ENCODE measurements at regions not wholly inside any gene's neighbourhood (a gene's known extent, or its start where the extent isn't known, plus 50 kb on each side); places are given as distances from the start of the nearest gene placed in this dataset.

- ChIA-PET CTCF (no interaction called here), POLR2A (ENCODE audit: unreplicated experiment) (no interaction called here)
- DNase-seq, result no peak
- Histone ChIP-seq H4K8ac (ENCODE audit: low read depth in 2 of 2, low read length in 2 of 2) (no peak overlapping the region), H2BK120ac (ENCODE audit: low read depth, low read length) (no peak overlapping the region), H3K27ac (ENCODE audit: insufficient read depth, low read length) (no peak overlapping the region), H3K36me3 (ENCODE audit: control insufficient read depth, insufficient read depth, low read length) (no peaks in the 10 kb centered on the region; the same call in 1 of the 2 replicates), H3K14ac (replicated peaks; ENCODE audit: low read depth, low read length) (no peak overlapping the region), H4K5ac (ENCODE audit: low read depth, low read length) (no peak overlapping the region), H2BK20ac (ENCODE audit: low read depth, low read length) (no peak overlapping the region), H2AK9ac (replicated peaks; ENCODE audit: low read depth, low read length, poor library complexity) (no peak overlapping the region), H3K56ac (ENCODE audit: extremely low read depth, insufficient read depth, low read length) (no peak overlapping the region), H3K4me1 (ENCODE audit: control insufficient read depth, insufficient read depth, low read length) (peaks cover 3% of the 10 kb centered on the region; the same call in 1 of the 2 replicates), H2BK15ac (ENCODE audit: low read depth, low read length) (no peak overlapping the region), H3K9me1 (ENCODE audit: insufficient read depth, low read length) (no peaks in the 10 kb centered on the region), H3K23ac (ENCODE audit: low read depth, low read length) (no peak overlapping the region), H3K4ac (ENCODE audit: low read depth, low read length) (no peak overlapping the region), H3K4me3 (ENCODE audit: insufficient read depth, low read depth, low read length) (no peak overlapping the region), H4K91ac (ENCODE audit: insufficient read depth, low read depth, low read length) (no peak overlapping the region), H3K18ac (ENCODE audit: low read depth, low read length) (no peak overlapping the region), H3K79me1 (ENCODE audit: low read depth in 1 of 2, low read length in 2 of 2) (no peaks in the 10 kb centered on the region), H2AK5ac (ENCODE audit: low read depth, low read length) (no peak overlapping the region), H4K20me1 (ENCODE audit: insufficient read depth, low read length) (no peaks in the 10 kb centered on the region), H3K27me3 (ENCODE audit: control insufficient read depth, insufficient read depth, low read length) (no peaks in the 10 kb centered on the region; the same call in 1 of the 2 replicates), H3K9ac (ENCODE audit: low read depth, low read length) (no peak overlapping the region), H3K9me3 (ENCODE audit: control insufficient read depth, insufficient read depth, low read length) (no peaks in the 10 kb centered on the region), H2AFZ (replicated peaks; ENCODE audit: low read length, poor library complexity) (no peak overlapping the region), H3K4me2 (ENCODE audit: low read depth, low read length) (no peak overlapping the region), H2BK5ac (ENCODE audit: low read depth, low read length, poor library complexity, severe bottlenecking) (no peak overlapping the region)
- 0 out of 2 replicates have a peak, but pooled peaks have one; percentile 24 for ATAC-seq (ENCODE audit: low read depth)
- in situ Hi-C loops (cut with MboI; ENCODE audit: low sequenced_read_pairs) (no loop called here), intact Hi-C loops (cut with micrococcal nuclease) (no loop called here), dilution Hi-C loops (cut with HindIII; ENCODE audit: low sequenced_read_pairs, unreplicated experiment) (no loop called here)
- BruUV-seq (replicated peaks), result no TSS peak
- no CpG with 5 or more reads among the region's 4 CpGs for WGBS, 2 experiments (ENCODE audit: extremely low coverage in 2 of 2, insufficient read length in 1 of 2)
- TF ChIP-seq BHLHE40 (IDR thresholded peaks at IDR 0.05; ENCODE audit: low read depth, low read length) (no peak), CEBPB (IDR thresholded peaks at IDR 0.05; ENCODE audit: low read depth, low read length) (no peak), ELK1 (IDR thresholded peaks at IDR 0.05; ENCODE audit: borderline replicate concordance, low read depth, low read length) (no peak), RAD21 (IDR thresholded peaks at IDR 0.05; ENCODE audit: low read length) (no peak), MAFK (IDR thresholded peaks at IDR 0.05; ENCODE audit: low read depth, low read length) (no peak), MAZ (IDR thresholded peaks at IDR 0.05; ENCODE audit: borderline replicate concordance, low read depth, low read length) (no peak), FOS (IDR thresholded peaks at IDR 0.05; ENCODE audit: low read depth, low read length) (no peak), RCOR1 (IDR thresholded peaks at IDR 0.05; ENCODE audit: insufficient replicate concordance, low read length) (no peak), SMC3 (IDR thresholded peaks at IDR 0.05; ENCODE audit: low read depth, low read length) (no peak), MXI1 (IDR thresholded peaks at IDR 0.05; ENCODE audit: borderline replicate concordance, low read depth, low read length) (no peak), CHD1 (IDR thresholded peaks at IDR 0.05; ENCODE audit: low read depth, low read length) (no peak), POLR2A (IDR thresholded peaks at IDR 0.05; ENCODE audit: low read depth, low read length) (no peak), NFE2L2 (IDR thresholded peaks at IDR 0.05; ENCODE audit: low read depth, low read length) (no peak), CTCF (conservative IDR thresholded peaks at IDR 0.05; ENCODE audit: low read depth, low read length) (no peak), RFX5 (IDR thresholded peaks at IDR 0.05; ENCODE audit: low read depth, low read length) (no peak)
- TF ChIP-seq, protein P1, sequence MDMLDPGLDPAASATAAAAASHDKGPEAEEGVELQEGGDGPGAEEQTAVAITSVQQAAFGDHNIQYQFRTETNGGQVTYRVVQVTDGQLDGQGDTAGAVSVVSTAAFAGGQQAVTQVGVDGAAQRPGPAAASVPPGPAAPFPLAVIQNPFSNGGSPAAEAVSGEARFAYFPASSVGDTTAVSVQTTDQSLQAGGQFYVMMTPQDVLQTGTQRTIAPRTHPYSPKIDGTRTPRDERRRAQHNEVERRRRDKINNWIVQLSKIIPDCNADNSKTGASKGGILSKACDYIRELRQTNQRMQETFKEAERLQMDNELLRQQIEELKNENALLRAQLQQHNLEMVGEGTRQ (IDR thresholded peaks at IDR 0.05; ENCODE audit: low read depth, low read length), result no peak
Observed at GRCh38 chr11:122307476-122308035, 191.5 kb upstream of the BLID start.
